ENCODE measurements at regions not wholly inside any gene's neighbourhood (a gene's known extent, or its start where the extent isn't known, plus 50 kb on each side); places are given as distances from the start of the nearest gene placed in this dataset.
A peak's percentile ranks its signal among the peaks of the same experiment; 100 is the strongest.
"Not testable (repeated sequence)": the region's sequence is repeated elsewhere in the genome, so short reads cannot be mapped to it uniquely, and the experiment has no call there.

- no peak for DNase-seq
Observed at GRCh38 chr3:178967177-178967532, 104.5 kb downstream of the ZMAT3 start.

DNA sequence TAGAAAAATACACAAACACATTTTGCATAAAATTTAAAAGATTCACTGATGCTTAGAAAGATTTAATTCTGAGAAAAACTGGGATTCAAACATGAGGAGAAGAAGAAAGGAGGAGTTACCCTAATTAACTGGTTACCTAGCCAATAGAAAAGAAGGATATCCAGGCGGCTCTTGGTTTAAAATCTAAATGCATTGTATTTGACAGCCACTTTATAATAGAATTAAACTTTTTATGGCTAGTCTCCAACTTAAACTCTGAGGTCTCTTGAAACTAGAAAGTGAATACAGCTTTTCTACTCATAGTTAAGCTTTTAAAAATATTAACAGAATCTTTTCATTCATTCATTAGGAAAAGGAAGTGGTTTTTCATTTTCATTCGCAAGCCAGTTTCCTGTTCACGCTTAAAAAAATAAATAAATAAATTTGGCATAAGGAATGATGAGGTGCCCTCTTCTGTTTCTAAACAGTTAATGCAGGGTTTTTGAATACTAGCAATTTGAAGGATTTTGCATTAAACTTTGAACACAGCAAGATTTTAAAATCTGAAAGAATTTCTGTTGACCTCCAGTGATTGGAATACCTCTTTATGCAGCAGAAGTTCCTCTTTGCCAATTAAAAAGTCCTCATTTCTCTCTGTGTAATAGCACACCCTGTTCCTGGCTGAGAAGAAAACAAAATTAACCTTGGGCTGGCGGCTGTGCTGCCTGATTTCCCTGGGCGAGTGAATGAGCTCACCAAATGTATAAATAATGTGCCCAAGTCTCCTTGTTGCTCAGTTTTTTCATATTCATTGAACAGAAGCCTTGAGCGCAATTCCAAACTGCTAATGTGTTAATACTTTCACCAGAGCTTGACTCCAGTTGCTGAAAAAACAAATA, 105.1 kb downstream of the ZMAT3 start:
- no peak for DNase-seq

- peak; percentile 19 for DNase-seq
Observed at GRCh38 chr3:178964551-178964950, 107.1 kb downstream of the ZMAT3 start.

DNA sequence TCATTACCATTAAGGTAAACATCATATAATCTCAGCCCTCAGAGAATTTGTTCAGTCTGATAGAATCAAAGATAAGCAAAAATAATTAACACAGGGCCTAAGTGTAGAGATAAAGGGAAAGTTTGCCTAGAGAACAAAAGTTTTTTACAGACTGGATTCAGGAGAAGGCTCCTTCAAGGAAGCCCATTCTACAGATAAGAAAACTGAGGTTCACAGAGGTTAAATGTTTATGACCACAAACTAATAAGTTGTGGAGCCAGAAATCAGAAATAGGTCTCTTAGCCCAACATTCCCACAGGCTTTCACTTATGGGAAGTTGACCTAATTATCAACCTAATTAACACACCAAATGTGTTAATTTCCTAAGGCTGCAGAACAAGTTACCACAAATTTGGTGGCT, 110.7 kb downstream of the ZMAT3 start:
- DNase-seq: no peak

DNA sequence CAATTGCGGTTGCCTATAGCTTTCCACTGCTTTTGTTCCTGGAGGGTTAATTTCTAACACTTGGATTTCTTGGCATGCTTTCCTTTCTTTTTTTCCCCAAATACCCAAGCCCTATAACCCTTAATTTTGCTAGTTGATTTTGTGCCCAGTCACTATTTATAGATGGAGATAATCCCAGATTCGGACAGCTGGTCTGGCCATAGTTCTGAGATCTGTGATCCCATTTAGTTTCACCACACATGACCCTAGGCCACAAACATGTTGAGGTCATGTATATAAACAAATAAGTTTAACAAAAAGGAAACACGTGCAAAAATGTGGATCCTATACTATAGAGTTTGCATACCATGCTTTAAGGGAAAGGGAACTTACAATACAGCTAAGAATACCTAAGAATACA, 111.4 kb downstream of the ZMAT3 start:
- DNase-seq: no peak

DNA sequence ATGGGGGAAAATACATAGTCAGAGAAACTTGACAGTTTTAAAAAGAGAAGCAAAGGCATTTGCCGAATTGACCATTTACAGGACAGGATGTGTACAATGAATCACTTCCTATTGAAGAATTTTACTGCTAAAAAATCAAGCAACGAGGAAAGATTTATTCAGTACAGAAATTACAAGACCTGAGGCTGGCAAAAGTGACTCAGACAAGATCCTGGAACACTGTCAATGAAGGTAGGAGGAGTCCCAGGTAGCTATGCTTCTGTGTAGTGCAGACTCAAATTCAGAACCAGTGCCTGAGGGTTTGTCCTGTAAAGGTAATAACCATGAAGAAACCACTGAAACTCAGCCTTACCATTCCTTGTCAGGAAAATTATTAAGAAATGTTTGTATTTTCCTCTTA, 120.9 kb downstream of the ZMAT3 start:
- no peak for DNase-seq

DNA sequence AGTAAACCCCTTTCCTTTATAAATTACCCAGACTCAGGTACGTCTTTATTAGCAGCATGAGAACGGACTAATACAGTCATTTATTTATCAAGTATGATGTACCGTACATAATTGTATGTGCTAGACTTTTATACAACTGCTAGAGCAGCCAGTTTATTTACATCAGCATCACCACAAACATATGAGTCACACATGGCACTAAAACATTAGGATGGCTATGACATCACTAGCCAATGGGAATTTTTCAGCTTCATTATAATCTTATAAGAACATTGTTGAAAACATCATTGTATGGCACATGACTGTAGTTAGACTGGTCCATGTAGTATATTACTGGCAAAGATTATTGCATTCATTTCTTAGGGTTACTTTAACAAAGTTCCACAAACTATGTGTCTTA, 121.7 kb downstream of the ZMAT3 start:
- no peak for DNase-seq

DNA sequence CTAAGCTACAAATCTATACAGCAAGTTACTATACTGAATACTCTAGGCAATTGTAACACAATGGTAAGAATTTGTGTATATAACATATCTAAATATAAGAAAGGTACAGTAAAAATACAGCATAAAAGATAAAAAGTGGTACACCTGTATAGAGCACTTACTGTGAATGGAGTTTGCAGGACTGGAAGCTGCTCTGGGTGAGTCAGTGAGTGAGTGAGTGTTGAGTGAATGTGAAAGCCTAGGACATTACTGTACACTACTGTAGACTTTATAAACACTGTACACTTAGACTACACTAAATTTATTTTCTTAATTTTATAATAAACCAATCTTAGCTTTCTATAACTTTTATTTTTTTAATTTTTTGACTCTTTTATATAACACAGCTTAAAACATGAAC, 123.1 kb downstream of the ZMAT3 start:
- DNase-seq: no peak

GRCh38 chr3:178947738-178948137, 123.9 kb downstream of the ZMAT3 start:
- no peak for DNase-seq

DNA sequence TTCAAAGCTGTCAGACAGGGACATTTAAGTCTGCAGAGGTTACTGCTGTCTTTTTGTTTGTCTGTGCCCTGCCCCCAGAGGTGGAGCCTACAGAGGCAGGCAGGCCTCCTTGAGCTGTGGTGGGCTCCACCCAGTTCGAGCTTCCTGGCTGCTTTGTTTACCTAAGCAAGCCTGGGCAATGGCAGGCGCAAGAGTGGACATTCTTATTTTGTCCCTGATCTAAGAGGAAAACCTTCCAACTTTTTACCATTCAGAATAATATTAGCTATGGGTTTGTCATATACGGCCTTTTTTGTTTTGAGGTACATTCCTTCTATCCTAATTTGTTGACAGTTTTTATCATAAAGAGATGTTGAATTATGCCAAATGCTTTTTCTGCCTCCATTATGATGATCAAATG, 129.3 kb downstream of the ZMAT3 start:
- DNase-seq: not testable (repeated sequence)

- DNase-seq: no peak
Observed at GRCh38 chr3:178930116-178930515, 141.5 kb downstream of the ZMAT3 start.

- DNase-seq: no peak
Observed at GRCh38 chr3:178916223-178916622, 155.4 kb downstream of the ZMAT3 start.

GRCh38 chr3:178915365-178915764, 156.2 kb downstream of the ZMAT3 start:
- DNase-seq: no peak

- DNase-seq: no peak
Observed at GRCh38 chr3:178907081-178907480, 164.5 kb downstream of the ZMAT3 start.

DNA sequence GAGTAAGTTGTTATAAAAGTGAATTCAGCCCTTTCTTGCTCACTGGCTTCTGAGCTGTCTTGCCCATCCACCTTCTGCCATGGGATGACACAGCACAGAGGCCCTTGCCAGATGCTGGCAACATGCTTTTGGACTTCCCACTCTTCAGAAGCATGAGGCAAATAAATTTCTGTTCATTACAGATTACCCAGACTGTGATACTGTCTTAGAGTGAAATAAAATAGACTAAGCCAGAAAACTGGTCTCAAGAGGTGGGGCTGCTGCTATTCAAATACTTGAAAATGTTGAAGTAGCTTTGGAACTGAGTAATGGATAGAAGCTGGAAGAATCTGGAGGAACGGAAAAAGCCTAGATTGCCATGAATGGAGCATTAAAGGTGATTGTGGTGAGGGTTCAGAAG, 170.4 kb downstream of the ZMAT3 start:
- DNase-seq: no peak

DNA sequence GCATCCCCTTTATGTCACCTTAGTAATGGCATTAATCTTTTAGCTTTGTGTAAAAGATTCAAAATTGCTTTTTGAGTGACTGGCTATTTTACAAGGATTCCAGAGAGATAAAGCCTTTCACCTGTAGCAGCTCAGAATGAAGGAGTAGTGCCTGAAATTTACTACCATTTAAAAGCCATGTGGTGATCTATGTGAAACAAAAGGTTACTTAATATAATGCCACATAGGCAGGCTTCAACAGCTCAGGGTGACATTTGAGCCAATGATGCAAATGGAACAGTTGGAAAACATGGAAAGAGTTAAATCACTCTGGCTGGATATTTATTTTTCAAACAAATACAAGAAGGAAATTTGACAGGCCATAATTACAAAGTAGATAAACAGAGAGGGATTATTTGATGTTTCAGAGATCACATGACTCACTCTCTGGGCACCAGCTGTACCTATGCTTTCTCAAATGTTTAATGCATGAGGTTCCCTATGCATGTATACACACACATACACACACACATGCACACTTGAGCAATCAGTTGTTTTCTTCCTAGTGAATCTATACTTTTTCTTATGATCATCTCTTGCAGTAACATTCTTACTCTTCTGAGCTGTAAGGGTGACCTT, 171.5 kb downstream of the ZMAT3 start:
- DNase-seq: no peak

DNA sequence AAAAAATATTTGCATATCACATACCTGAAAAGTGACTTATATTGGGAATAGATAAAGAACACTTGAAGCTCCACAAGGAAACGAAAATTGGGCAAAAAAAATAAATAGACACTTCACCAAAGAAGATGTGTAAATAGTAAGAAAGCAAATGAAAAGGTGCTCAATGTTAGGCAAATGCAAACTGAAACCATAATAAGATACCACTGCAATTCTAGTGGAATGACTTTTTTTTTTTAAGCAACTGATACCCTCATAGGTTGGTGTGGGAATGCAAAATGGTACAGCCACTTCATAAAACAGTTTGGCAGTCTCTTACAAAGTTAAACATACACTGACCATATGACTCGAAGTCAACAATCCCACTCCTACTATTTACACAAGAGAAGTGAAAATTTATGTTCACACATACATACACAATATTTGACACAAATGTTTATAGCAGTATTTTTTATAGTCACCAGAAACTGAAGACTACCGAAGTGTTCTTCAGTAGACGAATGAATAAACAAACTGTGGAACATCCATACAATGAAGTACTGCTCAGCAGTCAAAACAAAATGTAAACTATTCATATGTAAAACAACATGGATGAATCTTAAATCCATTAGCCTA, 176.3 kb downstream of the ZMAT3 start:
- DNase-seq: no peak
